ENCODE measurements at regions not wholly inside any gene's neighbourhood (a gene's known extent, or its start where the extent isn't known, plus 50 kb on each side); places are given as distances from the start of the nearest gene placed in this dataset.

DNA sequence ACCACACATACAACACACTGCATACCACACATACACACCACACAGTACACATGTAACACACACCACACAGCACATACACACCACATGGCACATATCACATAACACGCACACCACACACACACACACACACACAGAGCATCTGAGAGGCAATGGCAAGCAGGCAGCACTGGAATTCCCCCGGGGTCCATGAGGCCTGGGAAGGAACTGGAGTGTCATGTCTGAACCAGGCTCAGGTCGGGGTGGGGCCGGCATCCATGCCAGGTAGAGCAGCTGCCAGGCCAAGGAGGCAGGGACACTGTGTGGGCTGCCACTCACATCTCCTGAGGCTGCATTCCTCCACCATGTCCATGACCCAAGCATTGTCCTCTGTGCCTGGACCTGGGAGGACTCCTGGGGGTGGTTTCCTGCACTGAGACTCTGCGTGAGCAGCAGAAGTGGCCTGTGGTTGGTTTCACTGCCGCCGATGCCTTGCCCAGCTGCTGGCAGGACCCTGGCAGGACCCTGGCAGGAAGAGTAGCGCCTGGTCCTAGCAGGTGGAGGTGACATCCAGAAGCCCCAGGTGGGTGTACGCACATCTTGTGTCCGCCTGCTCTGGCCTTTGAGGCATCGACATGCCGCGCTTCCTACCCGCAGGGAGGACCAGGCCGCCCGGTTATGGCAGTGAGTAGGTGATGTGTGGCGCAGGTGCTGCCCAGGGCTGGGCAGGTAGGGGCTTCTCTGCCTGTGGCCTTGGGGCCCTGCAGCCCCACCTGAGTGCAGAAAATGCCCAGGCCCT is 1280.4 kb downstream of the TBC1D22A start:
- TF ChIP-seq POLR2A (IDR thresholded peaks at IDR 0.05), result no peak
- TF ChIP-seq, protein P1, sequence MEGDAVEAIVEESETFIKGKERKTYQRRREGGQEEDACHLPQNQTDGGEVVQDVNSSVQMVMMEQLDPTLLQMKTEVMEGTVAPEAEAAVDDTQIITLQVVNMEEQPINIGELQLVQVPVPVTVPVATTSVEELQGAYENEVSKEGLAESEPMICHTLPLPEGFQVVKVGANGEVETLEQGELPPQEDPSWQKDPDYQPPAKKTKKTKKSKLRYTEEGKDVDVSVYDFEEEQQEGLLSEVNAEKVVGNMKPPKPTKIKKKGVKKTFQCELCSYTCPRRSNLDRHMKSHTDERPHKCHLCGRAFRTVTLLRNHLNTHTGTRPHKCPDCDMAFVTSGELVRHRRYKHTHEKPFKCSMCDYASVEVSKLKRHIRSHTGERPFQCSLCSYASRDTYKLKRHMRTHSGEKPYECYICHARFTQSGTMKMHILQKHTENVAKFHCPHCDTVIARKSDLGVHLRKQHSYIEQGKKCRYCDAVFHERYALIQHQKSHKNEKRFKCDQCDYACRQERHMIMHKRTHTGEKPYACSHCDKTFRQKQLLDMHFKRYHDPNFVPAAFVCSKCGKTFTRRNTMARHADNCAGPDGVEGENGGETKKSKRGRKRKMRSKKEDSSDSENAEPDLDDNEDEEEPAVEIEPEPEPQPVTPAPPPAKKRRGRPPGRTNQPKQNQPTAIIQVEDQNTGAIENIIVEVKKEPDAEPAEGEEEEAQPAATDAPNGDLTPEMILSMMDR (IDR thresholded peaks at IDR 0.05), result no peak

Data from adrenal gland (tissue), 5 donors.